ENCODE measurements at regions not wholly inside any gene's neighbourhood (a gene's known extent, or its start where the extent isn't known, plus 50 kb on each side); places are given as distances from the start of the nearest gene placed in this dataset.

DNA sequence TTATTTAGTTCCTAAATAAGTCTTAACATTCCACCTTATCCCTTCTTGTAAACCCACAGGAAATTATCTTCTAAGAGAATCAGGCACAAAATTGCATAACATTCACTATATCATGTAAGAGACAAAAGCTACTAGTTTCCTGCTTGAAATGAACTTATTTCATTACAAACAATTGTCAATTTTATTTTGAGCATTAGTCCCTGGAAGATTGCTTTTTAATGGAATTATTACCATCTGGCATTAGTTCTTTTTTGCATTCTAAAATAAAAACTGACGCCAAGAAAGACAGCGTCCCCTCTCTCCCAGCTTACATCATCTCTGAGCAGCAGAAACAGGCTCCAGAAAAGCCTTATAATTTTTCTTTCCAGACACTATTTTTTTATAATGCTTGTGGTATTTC lies 121.8 kb downstream of the NOC3L start:
- no peaks in the 10 kb centered on the region for H3K79me2 ChIP-seq (ENCODE audit: control insufficient read depth in 1 of 2, insufficient read depth in 2 of 2, low read length in 2 of 2)
- no peak overlapping the region for H3K27ac ChIP-seq (ENCODE audit: low read depth, low read length)
- H3K9ac ChIP-seq (replicated peaks in 1 of 4; ENCODE audit: extremely low read depth in 1 of 4, low read depth in 3 of 4, low read length in 3 of 4): no peak overlapping the region
- H3K4me3 ChIP-seq (ENCODE audit: extremely low read depth in 1 of 4, insufficient read depth in 2 of 4, low read depth in 3 of 4, low read length in 4 of 4): no peak overlapping the region
- no peak overlapping the region for H2BK12ac ChIP-seq (ENCODE audit: low read depth, low read length)
- H3K79me1 ChIP-seq (ENCODE audit: low read depth, low read length): no peaks in the 10 kb centered on the region
- H2AK5ac ChIP-seq (ENCODE audit: low read depth, low read length): no peak overlapping the region
- H2BK120ac ChIP-seq (replicated peaks; ENCODE audit: low read depth, low read length): no peak overlapping the region
- WGBS, 2 experiments (ENCODE audit: extremely low coverage in 1 of 2, insufficient coverage in 1 of 2, insufficient read length in 1 of 2, insufficient replicate concordance in 2 of 2, low coverage in 1 of 2, low lambda C conversion rate in 2 of 2, missing lambda C conversion rate in 1 of 2): 82% methylated on average over 2 of the region's 2 CpGs; no CpG with 5 or more reads in 1 of the 2 experiments
- H3K4ac ChIP-seq (replicated peaks; ENCODE audit: insufficient read length, low read depth, low read length): no peak overlapping the region
- no peak overlapping the region for H3K14ac ChIP-seq (ENCODE audit: insufficient read length)
- no peaks in the 10 kb centered on the region; a peak in 1 of 7 replicates for H3K4me1 ChIP-seq (replicated peaks in 1 of 4; ENCODE audit: control insufficient read depth in 3 of 4, insufficient read depth in 4 of 4, low read length in 3 of 4)
- H3K36me3 ChIP-seq (ENCODE audit: control insufficient read depth in 2 of 4, insufficient read depth in 4 of 4, low read length in 3 of 4): no peaks in the 10 kb centered on the region
- no peak overlapping the region for H3K23ac ChIP-seq (ENCODE audit: insufficient read length)
- peaks cover 0 to 1% (median 0%) of the 10 kb centered on the region in 4 experiments; a peak in 2 of 7 replicates for H3K27me3 ChIP-seq (replicated peaks in 1 of 4; ENCODE audit: control insufficient read depth in 3 of 4, extremely low read depth in 1 of 4, insufficient read depth in 3 of 4, low read length in 3 of 4)
- H3K4me2 ChIP-seq (ENCODE audit: insufficient read depth in 1 of 2, low read depth in 2 of 2, low read length in 2 of 2): no peak overlapping the region
- no peak overlapping the region for H4K5ac ChIP-seq (ENCODE audit: insufficient read length, low read depth, low read length)
- no peak overlapping the region for H4K8ac ChIP-seq (ENCODE audit: extremely low read depth, insufficient read depth, low read length)
- FAIRE-seq (no peak), DNase-seq (ENCODE audit: low read depth in 1 of 2, low spot score in 2 of 2) (no peak)
- H4K20me1 ChIP-seq (replicated peaks in 1 of 2; ENCODE audit: control insufficient read depth in 1 of 2, insufficient read depth in 2 of 2, low read length in 2 of 2): no peaks in the 10 kb centered on the region
- ChIA-PET CTCF (ENCODE audit: partially characterized antibody) (no interaction called here), POLR2A (ENCODE audit: partially characterized antibody) (no interaction called here)
- H3K56ac ChIP-seq (replicated peaks; ENCODE audit: insufficient read length, low read depth, low read length): no peak overlapping the region
- H4K91ac ChIP-seq (replicated peaks; ENCODE audit: insufficient read length, low read length): no peak overlapping the region
- no peaks in the 10 kb centered on the region for H3K9me3 ChIP-seq (ENCODE audit: insufficient read depth in 2 of 2, low read depth in 1 of 2, low read length in 1 of 2)
- H3K18ac ChIP-seq (ENCODE audit: extremely low read depth, low read length): no peak overlapping the region
- no peak overlapping the region for H2BK20ac ChIP-seq (ENCODE audit: low read length)
- H3K23me2 ChIP-seq (ENCODE audit: low read depth, low read length): no peaks in the 10 kb centered on the region
- H2BK5ac ChIP-seq (ENCODE audit: low read depth, low read length): no peak overlapping the region
- H2BK15ac ChIP-seq (ENCODE audit: low read length): no peak overlapping the region
- H2AFZ ChIP-seq (ENCODE audit: low read length): no peak overlapping the region
- TF ChIP-seq TAF1 (IDR thresholded peaks at IDR 0.05; ENCODE audit: low read depth, low read length) (no peak), ZNF274 (IDR thresholded peaks at IDR 0.05; ENCODE audit: borderline replicate concordance, extremely low read depth, low read length) (no peak), YY1 (IDR thresholded peaks at IDR 0.05; ENCODE audit: low read depth, low read length) (no peak), POLR2A (IDR thresholded peaks at IDR 0.05; ENCODE audit: control extremely low read depth in 1 of 2, low read depth in 2 of 2, low read length in 2 of 2) (no peak), EZH2 (IDR thresholded peaks at IDR 0.05; ENCODE audit: low read depth, low read length, severe bottlenecking) (no peak), FOSL1 (IDR thresholded peaks at IDR 0.05; ENCODE audit: insufficient read depth, low read depth, low read length) (no peak), TBP (IDR thresholded peaks at IDR 0.05; ENCODE audit: low read depth, low read length) (no peak), SIN3A (conservative IDR thresholded peaks at IDR 0.05 in 1 of 2, IDR thresholded peaks at IDR 0.05 in 1 of 2; ENCODE audit: low read depth in 1 of 2, low read length in 2 of 2) (no peak), SIX5 (IDR thresholded peaks at IDR 0.05; ENCODE audit: low read depth, low read length) (no peak), SP1 (IDR thresholded peaks at IDR 0.05; ENCODE audit: low read depth, low read length) (no peak), HDAC2 (IDR thresholded peaks at IDR 0.05; ENCODE audit: borderline replicate concordance in 1 of 2, low read depth in 2 of 2, low read length in 2 of 2) (no peak), CBX8 (IDR thresholded peaks at IDR 0.05; ENCODE audit: borderline replicate concordance, low read depth, low read length) (no peak), ASH2L (IDR thresholded peaks at IDR 0.05; ENCODE audit: low read length) (no peak)
- TF ChIP-seq, protein P1, sequence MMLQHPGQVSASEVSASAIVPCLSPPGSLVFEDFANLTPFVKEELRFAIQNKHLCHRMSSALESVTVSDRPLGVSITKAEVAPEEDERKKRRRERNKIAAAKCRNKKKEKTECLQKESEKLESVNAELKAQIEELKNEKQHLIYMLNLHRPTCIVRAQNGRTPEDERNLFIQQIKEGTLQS (IDR thresholded peaks at IDR 0.05; ENCODE audit: insufficient read depth, low read depth, low read length): no peak
- TF ChIP-seq, protein P2, sequence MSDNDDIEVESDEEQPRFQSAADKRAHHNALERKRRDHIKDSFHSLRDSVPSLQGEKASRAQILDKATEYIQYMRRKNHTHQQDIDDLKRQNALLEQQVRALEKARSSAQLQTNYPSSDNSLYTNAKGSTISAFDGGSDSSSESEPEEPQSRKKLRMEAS (IDR thresholded peaks at IDR 0.05): no peak

Measured in H1 (cell line).